Fibroblast of pulmonary artery (primary cell): ENCODE measurements at regions not wholly inside any gene's neighbourhood (a gene's known extent, or its start where the extent isn't known, plus 50 kb on each side); places are given as distances from the start of the nearest gene placed in this dataset.
"Not testable (repeated sequence)": the region's sequence is repeated elsewhere in the genome, so short reads cannot be mapped to it uniquely, and the experiment has no call there.

ENCODE experiments used
- DNase-seq: peaks from one replicate; pipeline ENCODE4 v3.0.0-alpha.2; 2010; ENCODE audit warnings: low read depth
- H3K4me3 ChIP-seq: replicated peaks from 2 replicates; pipeline ENCODE4 v1.5.1; 2011; ENCODE audit warnings: low read depth, mild to moderate bottlenecking, control low read depth, low read length, moderate library complexity
- CTCF ChIP-seq: IDR thresholded peaks from 2 replicates; pipeline ENCODE4 v1.5.1; 2011; ENCODE audit warnings: mild to moderate bottlenecking, control low read depth, low read length, inconsistent platforms; ENCODE audit errors: missing control alignments

DNA sequence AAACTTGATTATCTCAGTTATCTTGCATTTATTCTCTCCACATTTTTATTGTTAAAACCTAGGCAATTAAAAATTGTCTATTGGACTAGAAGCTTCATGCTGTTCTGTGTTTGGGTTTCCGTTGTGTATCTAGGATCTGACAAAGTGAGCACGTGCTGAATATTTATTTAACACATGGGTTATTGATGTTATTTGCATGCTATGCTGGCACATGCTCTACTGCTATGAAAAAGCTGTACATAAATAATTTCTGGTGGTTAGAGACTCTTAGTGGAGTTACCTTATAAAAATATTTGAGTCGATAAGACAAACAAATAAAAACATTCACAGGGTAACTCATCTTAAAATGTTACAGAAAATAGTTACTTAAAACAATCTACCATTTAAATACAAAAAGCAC is 1769.7 kb downstream of the MRPL39 start:
- no peak for DNase-seq
- H3K4me3 ChIP-seq, result no peak overlapping the region
- no peak for TF ChIP-seq CTCF

DNA sequence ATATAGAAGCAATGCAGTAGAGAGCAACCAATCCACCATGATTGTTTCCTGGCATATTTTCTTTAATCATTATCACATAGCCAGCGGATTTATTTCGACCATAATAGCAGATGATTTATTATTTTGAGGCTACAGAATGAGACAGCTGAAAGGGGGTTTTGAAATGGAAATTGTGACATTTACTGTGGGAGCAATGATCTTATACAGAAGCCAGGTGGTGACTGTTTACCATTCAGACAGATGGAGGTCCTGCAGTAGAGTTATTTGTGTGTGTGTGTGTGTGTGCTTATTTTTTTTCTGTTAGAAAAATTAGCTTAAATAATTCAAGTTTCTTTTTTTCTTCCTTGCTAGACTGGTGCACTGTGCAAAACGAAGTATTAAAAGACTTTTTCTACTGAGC is 1784.5 kb downstream of the MRPL39 start:
- no peak for DNase-seq
- no peak overlapping the region for H3K4me3 ChIP-seq
- no peak for TF ChIP-seq CTCF

DNA sequence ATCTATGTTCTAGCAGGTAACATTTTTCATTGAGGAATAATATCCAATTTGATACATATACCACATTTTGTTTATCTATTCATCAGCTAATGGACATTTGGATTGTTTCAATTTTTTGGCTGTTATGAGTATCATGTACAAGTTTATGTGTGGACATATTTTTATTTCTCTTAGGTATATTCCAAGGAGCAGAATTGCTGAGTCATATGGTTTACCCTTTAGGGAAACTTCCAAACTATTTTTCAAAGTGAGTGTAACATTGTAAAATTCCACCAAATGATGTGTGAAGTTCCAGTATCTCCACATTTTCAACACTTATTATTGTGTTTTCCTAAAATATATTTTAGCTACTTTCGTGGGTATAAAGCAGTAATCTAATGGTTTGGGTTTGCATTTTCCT is 1789.9 kb downstream of the MRPL39 start:
- DNase-seq, result no peak

GRCh38 chr21:23812485-23812884 is 1794.8 kb downstream of the MRPL39 start:
- DNase-seq, result no peak
- TF ChIP-seq CTCF, result no peak
- no peak overlapping the region for H3K4me3 ChIP-seq

More for the DNA sequence above, 1789.9 kb downstream of the MRPL39 start:
- no peak overlapping the region for H3K4me3 ChIP-seq
- no peak for TF ChIP-seq CTCF

DNA sequence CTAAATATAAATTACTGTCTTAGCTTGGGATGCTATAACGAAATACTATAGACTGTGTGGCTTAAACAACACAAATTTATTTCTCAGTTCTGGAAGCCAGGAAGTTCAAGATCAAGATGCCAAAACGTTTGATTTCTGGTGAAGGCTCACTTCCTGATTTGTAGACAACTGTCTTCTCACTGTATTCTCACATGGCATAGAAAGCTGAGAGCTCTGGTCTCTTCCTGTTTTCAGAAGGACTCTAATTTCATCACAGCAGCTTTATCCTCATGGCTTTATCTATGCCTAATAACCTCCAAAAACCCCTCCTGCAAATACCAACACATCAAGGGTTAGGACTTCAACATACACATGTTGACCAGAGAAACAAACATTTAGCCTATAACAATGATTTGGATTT is 1795.5 kb downstream of the MRPL39 start:
- H3K4me3 ChIP-seq, result no peak overlapping the region
- no peak for TF ChIP-seq CTCF
- DNase-seq, result no peak

DNA sequence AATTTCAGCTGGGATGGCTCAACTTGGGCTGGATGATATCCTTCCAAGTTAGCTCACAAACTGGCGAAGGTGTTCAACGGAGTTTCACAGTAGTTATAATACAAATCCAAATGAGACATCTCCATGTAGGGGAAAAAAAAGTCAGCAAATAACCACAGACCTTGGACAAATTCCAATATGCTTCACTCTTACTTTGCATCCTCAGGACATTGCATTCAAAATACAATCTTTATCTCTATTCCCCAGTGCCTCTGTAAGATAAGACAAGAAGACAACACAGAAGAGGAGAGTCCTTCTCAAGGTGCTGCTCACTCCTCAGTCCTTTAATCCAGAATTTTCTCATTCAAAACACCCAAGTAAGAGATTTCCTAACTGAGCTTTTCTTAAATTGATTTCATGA is 1797.7 kb downstream of the MRPL39 start:
- no peak for DNase-seq
- no peak for TF ChIP-seq CTCF
- no peak overlapping the region for H3K4me3 ChIP-seq

- H3K4me3 ChIP-seq, DNase-seq: not testable (repeated sequence)
Observed at GRCh38 chr21:23806966-23807548, 1800.2 kb downstream of the MRPL39 start.

- no peak for TF ChIP-seq CTCF
- DNase-seq, result no peak
- no peak overlapping the region for H3K4me3 ChIP-seq
Observed at GRCh38 chr21:23804866-23805265, 1802.4 kb downstream of the MRPL39 start.
